CD4-positive, alpha-beta T cell treated with Interleukin-1 beta for 1 hour (primary cell): ENCODE measurements at regions not wholly inside any gene's neighbourhood (a gene's known extent, or its start where the extent isn't known, plus 50 kb on each side); places are given as distances from the start of the nearest gene placed in this dataset.
A peak's percentile ranks its signal among the peaks of the same experiment; 100 is the strongest.
"Not testable (repeated sequence)": the region's sequence is repeated elsewhere in the genome, so short reads cannot be mapped to it uniquely, and the experiment has no call there.

ENCODE experiments used
- DNase-seq, 2 donors: peaks; one replicate each; pipeline ENCODE4 v3.0.0-alpha.2; 2020 to 2022

DNA sequence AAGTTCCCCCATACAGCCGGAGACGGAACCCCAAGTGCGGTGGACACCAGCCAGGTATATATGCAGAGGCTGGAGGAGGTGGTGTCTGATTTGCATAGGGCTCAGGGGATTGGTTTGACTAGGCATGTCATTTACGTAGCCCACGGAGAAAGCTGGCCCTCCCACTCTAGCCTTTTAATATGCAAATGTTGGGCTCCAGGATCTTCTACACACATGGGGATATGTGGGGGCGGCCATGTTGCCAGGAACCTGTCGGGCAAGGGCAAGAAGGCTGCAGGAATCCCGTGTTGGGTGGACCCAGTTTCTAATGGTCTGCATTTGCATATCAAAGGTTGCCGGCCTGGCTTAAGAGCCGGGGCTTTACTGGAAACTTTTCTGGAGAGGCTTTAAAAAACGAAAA, 57.4 kb downstream of the FTHL17 start:
- DNase-seq, result not testable (repeated sequence)

- DNase-seq, result no peak
Observed at GRCh38 chrX:31012509-31013025, 59.3 kb downstream of the FTHL17 start.

DNA sequence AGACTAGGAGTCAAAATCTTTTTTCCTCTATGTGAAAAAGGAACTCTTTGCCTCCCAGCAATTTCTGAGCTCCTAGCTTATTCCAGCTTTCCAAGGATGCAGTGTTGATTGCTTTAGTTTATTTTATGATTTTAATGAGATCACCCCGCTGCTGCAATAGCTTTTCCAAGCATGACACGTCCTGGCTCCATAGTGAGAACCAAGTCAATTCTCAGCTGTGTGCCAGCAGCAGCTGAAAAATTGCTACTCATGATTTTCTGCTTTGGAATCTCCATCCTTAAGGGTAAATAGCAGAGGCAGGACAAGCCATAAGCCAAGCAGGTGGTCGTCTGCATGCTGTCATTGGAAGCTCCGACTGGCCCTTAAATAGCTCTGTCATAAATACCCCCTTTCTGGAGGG, 64.5 kb downstream of the FTHL17 start:
- no peak for DNase-seq

GRCh38 chrX:31006027-31006426, 65.8 kb downstream of the FTHL17 start:
- DNase-seq, result no peak

GRCh38 chrX:30997411-30997810, 74.4 kb downstream of the FTHL17 start:
- DNase-seq, result no peak

DNA sequence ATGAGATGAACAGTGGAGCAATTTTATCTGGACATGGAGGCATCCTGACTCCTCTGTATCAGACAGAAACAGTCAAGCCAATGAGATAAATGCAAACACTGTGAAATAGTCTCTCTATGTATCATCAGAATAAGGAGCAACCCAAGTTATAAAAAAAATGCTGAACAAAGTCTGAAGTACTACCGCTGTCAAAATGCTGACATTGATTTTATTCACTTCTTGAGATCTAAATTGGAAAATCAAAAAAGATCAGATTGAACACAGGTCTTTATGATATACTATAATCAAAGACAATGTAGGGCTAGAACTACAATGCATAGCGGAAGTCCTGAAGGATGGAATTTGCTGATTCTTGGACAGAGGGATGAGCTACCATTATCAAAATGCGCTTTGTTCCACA, 76.1 kb downstream of the FTHL17 start:
- DNase-seq, result no peak

- no peak for DNase-seq
Observed at GRCh38 chrX:30995060-30995700, 76.7 kb downstream of the FTHL17 start.

- not testable (repeated sequence) for DNase-seq
Observed at GRCh38 chrX:30994018-30994417, 77.8 kb downstream of the FTHL17 start.

DNA sequence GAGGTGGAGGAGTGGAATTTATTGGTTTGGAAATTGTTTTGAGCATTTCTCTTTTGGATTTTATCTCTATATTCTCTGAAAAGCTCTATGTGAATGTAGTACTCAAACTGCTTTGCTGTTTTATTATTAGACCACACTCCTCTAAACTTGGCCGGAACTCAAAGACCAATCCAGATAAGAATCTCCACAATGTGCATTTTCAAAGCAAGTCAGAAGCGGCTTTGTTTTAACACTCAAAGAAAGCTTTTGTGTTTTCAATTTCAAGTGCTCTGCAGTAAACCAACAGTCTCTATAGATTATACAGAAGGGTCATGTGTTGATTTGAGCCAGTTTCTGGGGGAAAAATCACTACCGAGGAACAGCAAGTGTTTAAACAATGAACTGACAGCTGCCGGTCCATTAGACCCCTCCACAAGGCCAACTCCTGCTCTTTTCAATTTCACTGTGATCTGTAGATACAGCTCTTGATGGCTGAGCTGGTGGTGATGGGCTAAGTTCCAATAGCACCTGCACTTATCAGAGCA, 79.4 kb downstream of the FTHL17 start:
- no peak for DNase-seq

- DNase-seq, result no peak
Observed at GRCh38 chrX:30990361-30990760, 81.5 kb downstream of the FTHL17 start.

DNA sequence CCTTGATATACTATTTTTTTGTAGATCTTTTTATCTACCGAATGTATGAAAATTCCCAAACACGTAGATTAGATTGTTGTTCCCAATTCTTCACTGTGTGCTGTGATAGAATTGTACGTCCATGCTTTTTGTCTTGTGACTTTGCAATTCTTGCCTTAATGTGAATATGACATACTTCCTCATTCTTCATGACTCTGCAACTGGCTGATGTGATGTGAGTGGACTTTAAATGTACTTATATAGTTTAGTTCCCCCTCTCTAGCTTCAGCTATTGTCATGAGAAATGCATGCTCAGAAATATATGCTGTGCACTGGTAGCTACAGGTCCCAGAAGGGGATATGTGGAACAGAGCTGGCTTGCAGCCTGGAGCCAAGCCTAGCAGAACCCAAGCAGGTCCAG, 89.4 kb downstream of the FTHL17 start:
- DNase-seq, result no peak

GRCh38 chrX:30981968-30982367, 89.9 kb downstream of the FTHL17 start:
- DNase-seq, result no peak

DNA sequence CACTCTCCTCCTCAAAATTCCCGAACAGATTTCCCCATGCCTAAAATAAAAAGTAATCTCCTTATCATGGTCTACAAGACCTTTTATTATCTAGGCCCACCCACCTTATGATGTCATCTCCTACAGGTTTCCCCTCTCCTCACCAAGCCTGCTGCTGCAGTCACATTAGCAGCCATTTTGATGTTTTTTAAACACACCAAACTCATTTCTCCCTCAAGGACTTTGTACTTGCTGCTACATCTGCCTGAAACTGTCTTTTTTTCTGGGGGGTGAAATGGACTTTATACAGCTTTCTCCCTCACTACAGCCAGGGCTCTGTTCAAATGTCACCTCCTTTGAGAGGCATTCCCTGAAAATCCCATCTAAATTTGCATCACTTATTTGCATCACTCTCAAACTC, 90.2 kb upstream of the TAB3 start:
- no peak for DNase-seq

GRCh38 chrX:30975467-30975866, 86.4 kb upstream of the TAB3 start:
- no peak for DNase-seq

- DNase-seq, result no peak
Observed at GRCh38 chrX:30973784-30974427, 84.9 kb upstream of the TAB3 start.

- peak; percentile 15 to 25 for DNase-seq
Observed at GRCh38 chrX:30971774-30972603, 82.9 kb upstream of the TAB3 start.

GRCh38 chrX:30967516-30967915, 78.5 kb upstream of the TAB3 start:
- DNase-seq, result no peak

GRCh38 chrX:30965767-30966166, 76.7 kb upstream of the TAB3 start:
- DNase-seq, result no peak

DNA sequence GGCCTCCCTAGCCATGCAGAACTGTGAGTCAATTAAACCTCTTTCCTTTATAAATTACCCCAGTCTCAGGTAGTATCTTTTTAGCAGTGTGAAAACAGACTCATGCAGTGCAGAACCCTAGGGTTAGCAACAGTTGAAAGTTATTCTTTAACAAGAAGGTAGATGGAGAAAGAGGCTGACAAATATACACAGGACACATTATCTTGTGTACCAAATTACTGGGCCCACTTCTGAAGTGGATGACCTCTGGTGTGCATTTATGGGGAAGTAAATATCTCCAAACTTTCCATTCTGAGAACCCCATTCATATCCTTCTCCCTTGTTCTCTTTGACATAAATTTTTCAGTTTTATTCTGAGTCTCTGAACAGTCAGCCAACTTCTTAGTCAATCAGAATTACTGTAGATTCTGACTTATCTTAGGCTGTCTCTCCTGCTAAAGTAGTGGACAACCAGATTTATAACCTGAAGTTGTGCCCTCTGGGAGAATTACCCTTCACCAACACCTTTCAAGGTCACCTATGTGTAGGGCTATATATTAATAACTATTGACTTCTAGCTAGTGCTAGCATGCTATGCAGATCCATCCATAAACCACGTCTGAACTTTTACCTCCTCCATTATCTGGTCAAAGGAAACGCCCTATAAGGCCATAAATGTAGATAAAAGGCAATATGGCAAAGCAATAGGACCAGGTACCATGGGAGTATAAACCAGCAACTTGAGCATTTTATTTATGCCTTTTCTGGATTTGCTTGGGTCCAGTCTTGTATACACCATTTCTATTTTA, 72.5 kb upstream of the TAB3 start:
- no peak for DNase-seq

DNA sequence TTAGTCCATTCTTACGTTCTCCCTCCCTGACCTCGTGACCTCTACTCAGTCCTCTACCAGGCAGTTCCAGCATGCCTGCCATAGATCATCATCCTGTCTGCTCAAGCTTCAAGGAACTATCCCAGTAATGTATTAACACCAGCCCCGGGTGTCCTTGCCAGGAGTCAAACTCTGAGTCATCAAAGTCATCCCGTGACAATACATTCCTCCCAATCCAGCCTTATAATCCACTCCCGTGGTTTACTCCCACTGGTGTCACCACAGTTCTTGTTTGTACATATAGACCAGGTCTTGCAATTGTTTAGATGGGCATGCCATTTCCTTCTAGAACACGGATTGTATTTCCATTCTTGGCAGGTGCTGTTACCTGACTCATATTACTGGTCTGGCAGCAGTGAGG, 68.7 kb upstream of the TAB3 start:
- no peak for DNase-seq

GRCh38 chrX:30955687-30956086, 66.6 kb upstream of the TAB3 start:
- DNase-seq, result no peak

- no peak for DNase-seq
Observed at GRCh38 chrX:30951003-30951402, 61.9 kb upstream of the TAB3 start.

DNA sequence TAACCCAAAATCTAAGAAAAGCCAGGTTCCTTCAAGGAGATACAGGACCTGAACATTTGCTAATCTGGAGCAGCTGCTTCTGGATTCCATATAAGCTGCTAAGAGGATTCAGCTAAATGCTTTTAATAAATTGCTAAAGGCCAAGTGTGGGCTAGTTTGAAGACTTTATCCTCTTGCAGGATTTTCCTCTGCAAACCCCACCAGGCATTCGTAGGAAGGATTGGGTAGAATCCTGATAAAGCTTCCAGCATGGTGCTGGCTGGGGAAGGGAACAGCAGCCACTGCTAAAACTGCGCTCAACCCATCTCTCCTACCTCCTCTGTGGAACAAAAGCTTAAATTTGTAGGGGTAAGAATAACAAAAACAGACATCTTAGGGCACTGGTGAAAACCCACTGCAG, 61.3 kb upstream of the TAB3 start:
- no peak for DNase-seq
